GM12874 (cell line): ENCODE measurements at regions not wholly inside any gene's neighbourhood (a gene's known extent, or its start where the extent isn't known, plus 50 kb on each side); places are given as distances from the start of the nearest gene placed in this dataset.

Experiments used
- TF ChIP-seq, protein P1 (sequence below): IDR thresholded peaks from 2 replicates; pipeline ENCODE4 v1.5.1; 2011; ENCODE audit warnings: low read depth, mild to moderate bottlenecking, control low read depth, low read length, moderate library complexity; ENCODE audit not compliant: insufficient read depth

DNA sequence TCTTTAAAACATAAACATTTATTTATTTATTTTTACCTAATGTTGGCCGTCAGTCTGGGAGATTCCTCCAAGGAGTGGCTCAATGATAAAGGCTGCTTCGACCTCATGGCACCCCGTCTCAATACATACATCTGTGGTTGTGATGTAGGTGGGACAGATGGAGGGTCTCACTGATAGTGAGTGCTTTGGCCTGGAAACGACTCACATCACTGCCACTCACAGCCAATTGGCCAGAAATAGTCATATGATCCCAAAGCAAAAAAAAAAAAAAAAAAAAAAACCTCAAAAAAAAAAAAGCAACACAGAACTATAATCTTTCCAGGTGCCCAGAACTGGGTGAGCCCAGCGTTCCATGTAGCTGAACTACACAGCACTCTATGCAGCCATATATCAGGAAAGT is 125.4 kb downstream of the PSAT1 start:
- TF ChIP-seq, protein P1, sequence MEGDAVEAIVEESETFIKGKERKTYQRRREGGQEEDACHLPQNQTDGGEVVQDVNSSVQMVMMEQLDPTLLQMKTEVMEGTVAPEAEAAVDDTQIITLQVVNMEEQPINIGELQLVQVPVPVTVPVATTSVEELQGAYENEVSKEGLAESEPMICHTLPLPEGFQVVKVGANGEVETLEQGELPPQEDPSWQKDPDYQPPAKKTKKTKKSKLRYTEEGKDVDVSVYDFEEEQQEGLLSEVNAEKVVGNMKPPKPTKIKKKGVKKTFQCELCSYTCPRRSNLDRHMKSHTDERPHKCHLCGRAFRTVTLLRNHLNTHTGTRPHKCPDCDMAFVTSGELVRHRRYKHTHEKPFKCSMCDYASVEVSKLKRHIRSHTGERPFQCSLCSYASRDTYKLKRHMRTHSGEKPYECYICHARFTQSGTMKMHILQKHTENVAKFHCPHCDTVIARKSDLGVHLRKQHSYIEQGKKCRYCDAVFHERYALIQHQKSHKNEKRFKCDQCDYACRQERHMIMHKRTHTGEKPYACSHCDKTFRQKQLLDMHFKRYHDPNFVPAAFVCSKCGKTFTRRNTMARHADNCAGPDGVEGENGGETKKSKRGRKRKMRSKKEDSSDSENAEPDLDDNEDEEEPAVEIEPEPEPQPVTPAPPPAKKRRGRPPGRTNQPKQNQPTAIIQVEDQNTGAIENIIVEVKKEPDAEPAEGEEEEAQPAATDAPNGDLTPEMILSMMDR, result no peak

DNA sequence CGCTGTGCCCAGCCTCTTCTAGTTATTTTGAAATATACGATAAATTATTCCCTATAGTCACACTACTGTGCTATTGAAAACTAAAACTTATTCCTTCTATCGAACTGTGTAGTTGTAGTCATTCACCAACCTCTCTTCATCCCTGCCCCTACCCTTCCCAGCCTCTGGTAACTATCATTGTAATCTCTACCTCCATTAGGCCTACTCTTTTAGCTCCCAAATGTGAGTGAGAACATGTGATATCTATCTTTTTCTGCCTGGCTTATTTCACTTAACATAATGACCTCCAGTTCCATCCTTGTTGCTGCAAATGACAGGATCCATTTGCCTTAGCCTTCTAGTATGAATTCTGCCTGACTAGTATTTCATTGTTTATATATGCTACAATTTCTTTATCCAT is 127.4 kb downstream of the PSAT1 start:
- TF ChIP-seq, protein P1, result no peak

DNA sequence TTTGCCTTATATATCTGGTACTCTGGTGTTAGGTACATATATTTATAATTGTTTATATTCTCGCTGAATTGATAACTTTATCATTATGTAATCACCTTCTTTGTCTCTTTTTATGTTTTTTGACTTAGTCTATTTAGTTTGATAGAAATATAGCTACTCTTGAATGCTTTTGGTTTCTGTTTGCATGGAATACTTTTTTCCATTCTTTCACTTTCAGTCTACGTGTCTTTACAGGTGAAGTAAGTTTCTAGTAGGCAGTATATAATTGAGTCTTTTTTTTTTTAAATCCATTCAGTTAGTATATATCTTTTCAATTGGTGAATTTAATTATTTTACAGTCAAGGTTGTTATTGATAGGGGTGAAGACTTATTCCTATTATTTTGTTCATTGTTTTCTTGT is 131.7 kb downstream of the PSAT1 start:
- TF ChIP-seq, protein P1, result no peak

DNA sequence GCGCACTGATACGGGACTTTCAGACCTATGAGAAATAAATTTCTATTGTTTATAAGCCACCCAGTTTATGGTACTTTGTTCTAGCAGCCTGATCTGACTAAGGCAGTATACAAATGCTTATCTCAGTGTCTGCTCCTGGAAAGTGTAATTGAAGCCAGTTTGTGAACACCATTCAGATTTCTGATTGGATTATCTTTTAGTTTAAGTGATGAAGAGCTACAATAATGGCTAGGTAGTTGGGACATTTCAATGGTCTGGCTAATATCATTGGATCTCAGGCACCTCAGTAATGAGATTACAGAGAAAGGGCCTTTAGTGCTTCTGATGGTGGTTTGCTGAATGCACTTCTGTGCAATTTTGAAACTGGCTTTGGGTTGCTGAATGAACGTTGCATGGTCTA is 133.5 kb downstream of the PSAT1 start:
- TF ChIP-seq, protein P1, result no peak

DNA sequence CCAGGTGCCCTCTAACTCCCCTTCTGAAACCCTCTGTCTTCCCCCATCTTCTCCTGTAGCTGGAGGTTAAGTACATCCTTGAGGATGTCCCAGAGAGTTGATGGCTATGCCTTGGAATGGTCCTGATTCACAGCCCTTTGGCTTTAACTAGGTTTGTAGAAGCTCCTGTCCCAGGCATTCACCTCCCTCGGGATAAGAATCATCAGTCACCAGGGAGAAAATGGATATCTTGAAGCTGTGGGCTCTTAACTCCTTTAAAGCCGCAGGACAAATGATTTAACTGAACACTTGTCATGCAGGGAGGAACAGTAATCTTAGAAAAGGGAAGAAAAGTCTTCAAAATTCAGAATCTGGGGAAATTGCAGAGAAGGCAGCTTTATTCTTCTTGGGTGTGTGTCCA is 139.9 kb downstream of the PSAT1 start:
- TF ChIP-seq, protein P1, result no peak

DNA sequence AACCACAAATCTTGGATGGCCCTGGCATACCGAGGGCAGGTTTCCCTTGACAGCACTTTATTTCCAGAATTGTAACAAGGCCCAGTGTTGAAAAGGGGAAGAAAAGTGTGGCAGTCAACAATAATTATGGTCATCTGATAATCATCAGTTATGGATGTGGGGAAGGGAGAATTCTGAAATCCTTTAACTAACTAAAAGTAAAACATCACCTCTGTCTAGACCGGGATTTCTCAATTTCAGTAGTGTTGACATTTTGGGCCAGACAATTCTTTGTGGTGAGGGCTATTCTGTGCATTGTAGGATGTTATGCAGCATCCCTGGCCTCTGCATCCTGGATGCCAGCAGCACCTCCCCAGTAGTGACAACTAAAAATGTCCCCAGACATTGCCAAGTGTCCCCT is 140.4 kb downstream of the PSAT1 start:
- TF ChIP-seq, protein P1, result no peak

DNA sequence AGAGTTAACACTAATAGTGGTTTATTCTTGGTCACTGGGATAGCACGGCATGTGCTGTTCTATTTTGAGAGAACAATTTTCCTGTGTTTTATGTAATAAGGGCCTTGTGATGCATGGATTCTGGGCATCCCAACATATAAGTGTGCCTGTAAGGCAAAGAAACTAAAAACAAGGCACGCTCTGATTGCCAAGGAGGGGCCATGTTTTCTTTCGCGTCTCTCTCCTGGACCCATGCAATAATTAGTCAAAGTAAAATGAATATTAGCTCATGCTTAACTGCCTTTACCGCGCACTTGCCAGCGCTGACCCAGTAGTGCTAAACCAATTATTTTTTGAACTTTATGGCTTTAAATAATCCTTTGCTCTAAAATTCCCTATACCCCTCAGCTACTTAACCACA is 140.9 kb downstream of the PSAT1 start:
- TF ChIP-seq, protein P1, result no peak

DNA sequence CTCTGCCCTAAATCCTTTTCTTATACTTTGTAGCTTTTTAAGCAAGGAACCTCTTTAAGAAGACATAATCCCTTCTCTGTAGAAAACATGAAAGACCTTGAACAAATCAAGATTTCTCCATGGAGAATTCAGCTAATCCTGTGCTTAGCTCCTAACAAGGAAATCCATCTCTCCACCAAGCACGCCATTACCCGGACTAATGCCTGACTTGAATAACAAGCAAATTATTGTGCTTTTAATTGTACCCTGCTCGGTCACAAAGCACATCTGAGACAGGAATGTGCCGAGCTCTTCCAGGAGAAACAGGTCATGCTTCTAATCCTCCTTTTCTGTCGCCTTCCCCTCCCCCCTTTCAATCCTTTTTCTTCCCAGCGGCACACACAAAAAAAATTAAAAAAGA is 141.3 kb downstream of the PSAT1 start:
- TF ChIP-seq, protein P1, result no peak
